GM18519 (cell line): ENCODE measurements at regions not wholly inside any gene's neighbourhood (a gene's known extent, or its start where the extent isn't known, plus 50 kb on each side); places are given as distances from the start of the nearest gene placed in this dataset.

Experiments used
- ATAC-seq: cut with Tn5 transposase; IDR thresholded peaks from one replicate; pipeline ENCODE4 v1.9.1; 2021; ENCODE audit warnings: mild to moderate bottlenecking, moderate library complexity; ENCODE audit not compliant: unreplicated experiment, low FRiP score

- ATAC-seq: no peak
Observed at GRCh38 chr13:106722620-106723019, 154.7 kb upstream of the ARGLU1 start.

DNA sequence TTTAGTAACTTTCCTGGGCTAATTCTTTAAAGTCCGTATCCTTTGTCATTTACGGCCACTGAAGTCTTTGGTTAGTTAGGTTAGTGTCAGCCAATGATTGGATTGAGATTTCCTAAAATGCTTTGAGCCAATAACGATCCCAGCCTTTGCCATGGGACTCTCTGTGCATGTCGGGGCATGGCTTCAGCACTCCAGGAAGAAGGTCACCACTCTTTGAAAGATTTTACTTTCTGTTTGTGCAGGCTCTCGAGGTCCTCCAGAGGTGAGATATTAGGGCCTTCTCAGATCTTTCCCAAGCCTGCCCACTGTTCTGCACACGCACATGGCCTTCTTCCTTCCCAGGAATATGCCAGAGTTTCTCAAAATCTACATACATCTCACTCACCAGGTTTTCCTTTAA lies 153.7 kb upstream of the ARGLU1 start:
- ATAC-seq: no peak

DNA sequence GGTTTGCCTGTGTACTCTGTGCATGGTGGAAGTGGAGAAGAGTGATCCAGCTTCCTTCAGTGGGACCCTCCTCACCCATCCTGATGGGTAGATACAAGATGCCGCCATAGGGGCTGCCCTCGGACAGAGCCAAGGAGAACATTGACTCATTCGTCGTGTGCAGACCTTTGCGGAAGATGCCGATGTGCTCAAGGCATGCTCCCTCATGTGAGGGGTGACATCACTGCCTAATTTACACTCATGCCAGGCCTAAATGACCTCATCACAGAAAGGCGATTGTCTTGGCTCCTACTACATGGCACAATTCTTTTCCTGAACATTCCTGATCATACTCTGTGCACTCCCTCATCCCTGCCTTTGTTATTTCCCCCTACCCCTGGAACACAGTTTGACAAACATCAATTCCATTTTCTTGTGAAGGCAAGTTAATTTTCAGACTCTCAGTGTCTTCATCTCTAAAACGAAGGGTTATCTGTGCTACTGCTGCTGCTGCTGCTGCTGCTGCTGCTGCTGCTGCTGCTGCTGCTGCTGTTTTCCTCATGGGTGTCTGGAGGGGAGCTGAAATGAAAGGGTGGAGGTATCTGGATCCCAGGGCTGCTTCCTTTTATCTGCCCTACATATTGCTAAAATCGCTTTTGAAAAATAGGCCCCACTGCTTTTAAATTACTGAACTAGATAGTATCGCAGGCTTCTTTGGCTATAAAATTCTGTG lies 146.5 kb upstream of the ARGLU1 start:
- ATAC-seq: no peak

DNA sequence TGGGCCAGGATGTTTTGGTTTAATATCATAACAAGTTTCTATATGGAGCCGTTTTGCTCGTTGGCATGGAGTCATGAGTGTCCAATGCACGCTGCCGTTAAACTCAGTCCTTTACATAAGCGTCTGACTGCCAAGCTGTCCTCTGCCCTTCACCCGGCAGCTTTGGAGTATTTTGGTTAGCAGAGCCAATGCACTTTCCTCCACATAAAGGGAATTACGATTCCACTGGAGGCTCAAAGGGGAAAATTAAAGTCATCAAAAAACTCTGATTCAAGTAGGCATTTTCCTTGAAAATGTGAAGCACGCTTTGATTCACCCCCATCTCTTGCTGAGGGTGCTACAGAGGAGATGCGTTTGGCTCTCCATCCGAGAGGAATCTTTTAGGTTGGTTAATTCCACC lies 144.4 kb upstream of the ARGLU1 start:
- ATAC-seq: no peak

DNA sequence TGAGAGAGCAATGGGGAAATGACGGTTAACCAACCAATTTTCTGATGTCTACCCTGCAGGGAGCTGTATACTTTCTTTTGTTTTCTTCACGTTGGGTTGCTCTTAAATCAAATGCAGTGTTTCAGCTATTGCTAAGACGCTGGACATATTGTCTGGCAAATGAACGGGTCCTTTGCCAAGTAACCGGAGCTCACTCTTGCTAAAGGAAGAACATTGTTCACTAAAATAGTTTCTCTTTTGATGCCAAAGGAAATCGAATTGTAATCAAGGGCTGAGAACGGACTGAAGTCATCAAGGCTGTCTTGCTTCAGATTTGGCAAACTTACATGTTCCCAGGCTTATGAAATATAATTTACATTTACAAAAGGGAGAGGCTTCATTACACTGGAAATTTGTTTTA lies 142.3 kb upstream of the ARGLU1 start:
- ATAC-seq: no peak

DNA sequence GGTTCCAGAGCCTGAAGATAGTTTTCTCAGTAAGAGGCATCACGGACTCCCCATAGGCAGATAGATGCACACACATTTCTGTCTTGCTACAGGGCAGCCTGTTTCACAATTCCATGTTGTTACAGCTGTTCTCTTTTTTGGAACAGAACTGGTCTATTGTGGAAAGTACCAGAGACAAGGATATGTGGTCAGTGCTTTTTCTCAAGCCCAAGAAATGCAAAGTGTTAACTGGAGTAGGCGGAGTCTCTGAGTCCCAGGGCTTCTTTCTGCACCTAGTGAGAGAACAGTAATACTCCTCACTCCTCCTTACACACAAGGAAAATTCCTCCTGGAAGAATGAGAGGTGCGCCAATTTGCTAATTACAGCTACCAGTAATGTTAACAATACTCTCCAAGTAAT lies 141.6 kb upstream of the ARGLU1 start:
- ATAC-seq: no peak

- ATAC-seq: no peak
Observed at GRCh38 chr13:106702505-106702904, 134.6 kb upstream of the ARGLU1 start.

GRCh38 chr13:106701771-106702341 lies 133.9 kb upstream of the ARGLU1 start:
- no peak for ATAC-seq

GRCh38 chr13:106700439-106700838 lies 132.5 kb upstream of the ARGLU1 start:
- no peak for ATAC-seq

GRCh38 chr13:106700007-106700406 lies 132.1 kb upstream of the ARGLU1 start:
- ATAC-seq: no peak

DNA sequence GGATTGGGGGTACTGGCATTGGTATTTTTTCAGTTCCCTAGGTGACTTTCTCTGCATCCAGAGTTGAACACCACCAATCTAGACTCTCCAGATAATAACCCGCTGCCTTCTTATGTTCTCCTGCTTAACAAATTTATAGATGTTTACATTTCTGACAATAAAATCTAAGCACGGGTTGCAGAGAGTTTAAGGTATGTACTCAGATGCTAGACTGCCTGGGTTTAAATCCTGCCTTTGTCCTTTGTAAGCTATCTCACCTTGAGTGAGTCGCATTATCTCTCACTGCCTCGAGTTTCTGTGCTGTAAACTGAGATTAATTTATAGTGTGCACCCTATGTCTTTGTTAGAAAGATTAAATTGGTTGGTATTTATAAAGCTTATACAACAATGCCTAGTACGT lies 131.4 kb upstream of the ARGLU1 start:
- ATAC-seq: no peak

GRCh38 chr13:106696719-106697118 lies 128.8 kb upstream of the ARGLU1 start:
- no peak for ATAC-seq

DNA sequence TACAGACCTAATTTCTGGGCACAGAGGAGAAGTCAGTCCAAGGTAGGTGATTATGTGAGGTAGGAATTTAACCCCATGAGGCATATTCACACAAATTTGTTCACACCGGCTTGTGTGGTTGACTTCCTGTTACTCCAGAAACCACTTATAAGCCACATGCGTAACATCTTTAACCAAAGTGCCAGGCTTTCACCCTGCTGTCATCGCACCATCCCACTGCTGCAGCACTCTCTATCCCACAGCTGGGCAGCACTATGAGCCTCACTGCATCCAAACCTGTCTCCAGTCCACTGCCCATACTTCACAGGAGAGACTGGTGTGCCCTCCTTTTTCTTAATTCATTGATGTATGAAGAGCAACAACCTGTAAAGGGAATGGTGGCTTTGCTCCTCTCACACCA lies 128.2 kb upstream of the ARGLU1 start:
- ATAC-seq: no peak

DNA sequence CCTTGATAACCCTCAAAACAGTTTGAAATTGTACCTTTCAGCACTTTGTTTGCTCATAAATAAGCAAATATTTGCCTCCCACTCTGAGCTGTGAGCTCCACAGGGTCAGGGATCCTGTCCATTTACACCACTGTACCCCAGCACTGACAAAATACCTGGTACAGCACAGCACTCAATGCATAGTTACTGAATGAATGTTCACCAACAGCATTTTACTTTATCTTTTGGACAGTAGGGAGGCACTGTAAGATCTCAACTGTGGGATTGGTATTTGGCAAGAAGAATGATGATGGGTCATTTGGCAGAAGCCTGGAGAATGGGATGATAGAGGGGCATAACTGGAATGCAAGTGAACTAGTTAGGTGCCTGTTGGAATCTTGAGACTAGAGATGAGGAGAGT lies 127.2 kb upstream of the ARGLU1 start:
- ATAC-seq: no peak

- no peak for ATAC-seq
Observed at GRCh38 chr13:106691861-106692260, 123.9 kb upstream of the ARGLU1 start.

DNA sequence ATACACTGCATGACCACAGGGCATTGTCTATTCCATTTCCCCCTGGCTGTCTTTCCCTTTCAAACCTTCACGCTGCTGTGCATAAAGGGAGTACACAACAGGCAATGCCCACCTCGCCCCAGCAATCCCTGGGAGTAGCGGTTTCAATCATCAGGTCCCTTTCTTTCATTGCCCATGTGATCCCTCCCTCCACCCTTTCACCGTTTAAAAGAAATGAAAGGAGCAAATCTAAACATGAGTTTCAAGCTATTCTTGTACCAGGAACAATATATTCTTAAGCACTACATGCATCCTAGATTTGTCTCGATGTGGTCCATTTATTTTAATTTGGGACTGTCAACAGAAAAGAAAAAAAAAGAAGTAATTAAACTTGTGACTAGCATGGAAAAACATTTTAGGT lies 123.4 kb upstream of the ARGLU1 start:
- ATAC-seq: no peak

DNA sequence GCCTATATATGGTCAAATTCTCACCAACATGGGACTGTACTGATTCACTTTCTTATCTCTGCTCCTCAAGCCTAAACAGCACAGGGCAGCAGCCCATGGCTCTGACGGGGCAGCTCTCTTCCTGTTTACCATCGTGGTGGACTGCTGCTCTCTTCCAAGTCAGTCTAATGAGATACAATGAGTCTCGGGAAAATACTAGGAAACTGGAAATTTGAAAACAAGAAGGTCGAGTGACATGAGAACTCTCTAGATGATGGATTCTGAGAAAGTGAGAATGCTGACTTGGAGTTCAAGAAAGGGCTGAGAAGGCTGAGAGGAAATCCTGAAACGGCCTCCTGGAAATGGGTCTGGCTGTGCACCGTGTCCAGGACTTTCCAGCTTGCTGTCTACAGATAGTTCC lies 122.8 kb upstream of the ARGLU1 start:
- ATAC-seq: no peak

DNA sequence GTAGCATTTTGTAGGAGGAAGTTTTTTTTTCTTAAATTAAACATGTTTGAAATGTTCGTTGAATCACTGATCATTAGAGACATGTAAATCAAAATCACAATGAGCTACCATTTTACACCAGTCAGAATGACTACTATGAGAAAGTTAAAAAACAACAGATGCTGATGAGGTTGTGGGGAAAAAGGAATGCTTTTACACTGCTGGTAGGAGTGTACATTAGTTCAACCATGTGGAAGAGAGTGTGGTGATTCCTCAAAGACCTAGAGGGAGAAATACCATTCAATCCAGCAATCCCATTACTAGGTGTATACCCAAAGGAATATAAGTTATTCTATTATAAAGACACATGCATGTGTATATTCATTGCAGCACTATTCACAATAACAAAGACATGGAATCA lies 122.0 kb upstream of the ARGLU1 start:
- no peak for ATAC-seq

GRCh38 chr13:106688940-106689339 lies 121.0 kb upstream of the ARGLU1 start:
- no peak for ATAC-seq

GRCh38 chr13:106686163-106686562 lies 118.2 kb upstream of the ARGLU1 start:
- no peak for ATAC-seq

DNA sequence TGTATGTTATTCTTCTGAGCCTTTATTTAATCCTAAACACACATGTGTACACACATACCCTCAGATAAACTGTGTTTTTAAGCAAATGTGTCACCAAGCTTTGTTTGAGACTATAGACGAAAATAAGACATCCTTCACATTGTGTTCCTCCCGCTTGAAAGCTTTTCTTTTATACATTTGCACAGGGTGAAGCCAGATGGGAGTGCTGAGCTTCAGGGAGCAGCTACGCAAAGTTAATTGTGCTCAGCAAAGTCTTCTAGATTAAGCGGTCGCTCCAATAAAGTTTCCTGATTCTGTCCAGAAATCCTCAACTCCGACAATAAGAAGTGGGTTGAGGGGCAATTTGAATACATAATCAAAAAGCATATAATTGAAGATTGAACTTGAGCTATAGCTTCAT lies 117.2 kb upstream of the ARGLU1 start:
- ATAC-seq: no peak

GRCh38 chr13:106683918-106684317 lies 116.0 kb upstream of the ARGLU1 start:
- no peak for ATAC-seq

GRCh38 chr13:106683179-106683578 lies 115.2 kb upstream of the ARGLU1 start:
- no peak for ATAC-seq
